Activated CD8-positive, alpha-beta memory T cell treated with anti-CD3 and anti-CD28 coated beads for 48 hours (primary cell): ENCODE measurements at regions not wholly inside any gene's neighbourhood (a gene's known extent, or its start where the extent isn't known, plus 50 kb on each side); places are given as distances from the start of the nearest gene placed in this dataset.

Experiments
- DNase-seq, 3 experiments: peaks; one replicate each; pipeline ENCODE4 v3.0.0-alpha.2; 2020; ENCODE audit warnings: low read depth in 2 of 3, low spot score in 2 of 3

DNA sequence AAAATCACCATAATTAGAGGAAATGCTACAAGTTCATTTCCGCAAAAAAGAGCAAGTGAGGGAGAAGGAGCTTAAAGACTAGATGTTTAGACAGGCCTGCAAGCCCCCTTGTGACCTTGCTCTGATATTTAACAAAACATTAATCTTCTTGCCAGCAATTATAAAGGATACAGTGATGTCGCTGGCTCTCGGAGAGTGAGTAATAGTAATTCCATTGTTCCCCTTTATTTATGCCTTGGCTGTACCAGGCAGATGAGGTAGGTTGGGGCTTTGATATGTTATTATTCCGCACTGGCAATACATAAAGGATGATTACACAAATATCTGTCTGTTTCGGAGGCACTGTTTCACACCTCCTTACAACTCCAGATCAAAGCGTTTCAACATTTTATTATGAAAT is 204.8 kb upstream of the SALL1 start:
- DNase-seq, result no peak

- DNase-seq, result no peak
Measured at GRCh38 chr16:51355195-51355594, 204.1 kb upstream of the SALL1 start.

DNA sequence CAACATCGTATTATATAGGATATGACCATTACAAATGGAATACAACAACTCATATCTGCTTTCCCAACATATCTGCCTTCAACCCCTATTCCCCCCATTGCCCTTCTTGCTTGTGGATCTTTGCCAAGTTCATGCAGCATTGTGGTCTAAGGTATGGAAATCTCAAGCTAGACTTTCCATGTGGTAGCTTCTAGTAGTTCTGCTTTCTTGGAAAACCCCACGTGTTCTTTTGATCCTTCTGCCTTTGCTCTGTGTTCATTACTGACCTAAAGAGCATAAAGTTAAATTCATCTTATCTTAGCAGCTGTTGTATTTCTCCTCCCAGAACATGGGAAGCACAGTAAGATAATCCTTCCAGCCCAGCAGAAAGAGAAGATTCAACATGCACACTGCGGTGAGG is 202.0 kb upstream of the SALL1 start:
- no peak for DNase-seq

- DNase-seq, result no peak
Measured at GRCh38 chr16:51349626-51350025, 198.6 kb upstream of the SALL1 start.

DNA sequence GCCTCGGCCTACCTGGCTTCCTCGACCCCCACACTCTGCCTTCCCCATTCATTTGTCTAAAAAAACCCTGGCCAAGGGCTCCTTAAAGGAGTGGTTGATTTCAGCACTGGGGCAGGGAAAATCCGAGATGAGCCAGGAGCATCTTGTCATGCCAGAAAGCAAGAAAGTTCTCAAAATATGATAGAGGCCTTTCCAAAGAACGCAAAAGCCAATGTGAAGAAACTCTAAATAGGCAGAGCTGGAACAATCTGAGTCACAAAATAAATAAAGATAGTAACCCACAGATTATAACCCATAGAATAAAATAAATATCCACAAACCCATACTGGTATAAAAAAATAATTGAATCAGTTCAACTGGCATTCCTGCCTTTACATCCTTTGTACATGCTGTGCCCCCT is 192.3 kb upstream of the SALL1 start:
- no peak for DNase-seq

GRCh38 chr16:51341204-51341603 is 190.1 kb upstream of the SALL1 start:
- DNase-seq, result no peak

DNA sequence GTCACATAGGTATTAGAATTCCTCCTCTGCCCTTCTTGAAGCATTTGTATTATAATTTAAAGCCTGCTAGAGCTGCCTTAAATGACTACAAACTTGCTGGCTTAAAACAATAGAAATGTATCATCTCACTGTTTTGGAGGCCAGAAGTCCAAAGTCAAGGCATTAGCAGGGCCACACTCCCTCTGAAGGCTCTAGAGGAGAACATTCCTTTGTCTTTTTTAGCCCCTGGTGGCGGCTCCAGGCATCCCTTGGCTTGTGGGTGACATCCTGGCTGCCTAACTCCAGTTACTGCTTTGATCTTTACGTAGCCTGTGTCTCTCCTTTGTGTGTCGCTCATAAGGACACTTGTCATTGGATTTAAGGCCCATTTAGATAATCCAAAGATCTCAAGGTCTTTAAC is 186.6 kb upstream of the SALL1 start:
- no peak for DNase-seq

DNA sequence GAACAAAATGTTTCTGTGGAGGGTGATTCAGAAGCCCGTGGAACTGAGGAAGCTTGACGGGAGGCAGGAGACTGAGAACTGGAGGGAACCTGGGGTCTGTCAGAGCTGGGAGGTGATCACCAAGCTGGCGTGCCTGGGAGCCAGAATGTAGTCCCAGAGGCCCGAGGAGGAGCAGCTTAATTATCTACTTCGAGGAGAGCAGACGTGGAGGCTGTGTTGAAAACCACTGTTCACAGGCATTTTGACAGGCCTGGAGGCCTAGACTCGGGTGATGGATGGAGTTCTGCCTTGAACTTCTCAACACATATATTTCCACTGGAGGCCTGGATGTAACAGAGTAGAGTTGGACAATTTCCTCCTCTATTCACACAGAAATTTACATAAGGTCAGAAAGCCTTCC is 177.7 kb upstream of the SALL1 start:
- DNase-seq, result no peak

DNA sequence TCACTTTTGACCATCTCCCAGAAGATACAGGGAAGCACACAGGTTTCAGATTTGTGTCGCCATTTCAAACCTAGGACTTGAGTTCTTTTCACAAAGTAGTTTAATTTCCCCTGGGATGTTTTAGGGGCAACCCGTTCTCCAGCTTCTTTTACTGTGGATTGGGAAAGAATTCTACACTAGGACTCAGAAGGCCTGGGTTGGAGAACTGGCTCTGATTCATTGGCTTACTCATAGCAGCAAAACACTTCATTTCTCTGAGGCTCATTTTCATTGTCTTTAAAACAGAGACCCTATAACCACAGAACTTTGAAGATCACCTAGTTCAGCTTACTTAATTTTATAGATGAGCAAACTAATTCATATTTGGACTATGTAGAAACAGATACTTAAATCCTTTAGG is 175.9 kb upstream of the SALL1 start:
- no peak for DNase-seq

DNA sequence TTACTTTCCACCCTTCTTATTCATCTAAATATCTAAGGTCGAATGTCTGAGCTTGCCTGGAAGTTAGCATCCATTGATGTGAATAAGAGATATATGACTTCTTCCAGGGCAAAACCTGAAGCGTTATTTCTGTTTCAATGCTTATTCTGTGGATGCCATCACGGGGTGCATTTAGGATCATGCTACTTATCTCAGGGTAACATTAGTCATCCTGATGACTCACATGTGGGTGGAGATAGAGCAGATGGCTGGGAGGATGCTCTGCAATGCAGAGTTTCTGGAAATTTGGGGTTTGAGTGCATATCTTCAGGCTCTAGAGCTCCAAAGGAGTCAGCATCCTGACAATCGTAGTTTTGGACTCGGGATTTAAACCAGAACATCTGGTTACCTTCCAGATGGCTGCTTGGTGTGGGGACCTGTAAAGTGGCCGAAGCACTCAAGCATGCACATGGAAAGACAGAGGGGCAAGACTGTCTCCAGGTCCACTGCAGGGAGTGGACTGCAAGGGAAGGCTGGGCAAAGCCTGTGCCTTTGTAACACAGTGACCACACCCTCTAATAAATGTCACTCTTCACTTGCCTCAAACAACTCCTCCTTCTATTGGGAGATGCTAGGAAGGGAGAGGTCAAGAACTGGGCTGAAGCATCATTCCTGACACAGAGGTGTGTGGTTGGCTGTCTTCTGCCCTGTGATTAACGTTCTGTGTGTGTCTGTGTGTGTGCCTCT is 175.2 kb upstream of the SALL1 start:
- no peak for DNase-seq

DNA sequence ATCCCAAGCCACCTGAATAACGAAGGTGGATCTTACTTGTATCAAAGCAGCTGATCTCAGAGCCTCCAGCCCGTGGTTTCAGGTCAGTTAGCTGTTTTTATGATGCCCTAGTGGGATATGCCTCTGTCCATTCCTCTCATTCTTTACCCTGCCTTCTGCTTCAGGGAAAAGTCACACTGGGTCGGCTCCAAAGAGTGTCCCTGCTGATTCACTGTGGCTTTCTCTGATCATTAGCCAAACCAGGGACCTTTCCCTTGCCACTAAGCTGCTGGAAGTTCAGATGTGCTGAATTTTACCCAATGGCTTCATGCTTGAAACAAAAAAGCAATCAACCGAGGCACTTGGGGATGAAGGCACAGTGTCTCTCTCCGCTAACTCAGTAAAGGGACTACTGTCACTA is 170.2 kb upstream of the SALL1 start:
- no peak for DNase-seq

GRCh38 chr16:51317575-51317974 is 166.5 kb upstream of the SALL1 start:
- DNase-seq, result no peak

DNA sequence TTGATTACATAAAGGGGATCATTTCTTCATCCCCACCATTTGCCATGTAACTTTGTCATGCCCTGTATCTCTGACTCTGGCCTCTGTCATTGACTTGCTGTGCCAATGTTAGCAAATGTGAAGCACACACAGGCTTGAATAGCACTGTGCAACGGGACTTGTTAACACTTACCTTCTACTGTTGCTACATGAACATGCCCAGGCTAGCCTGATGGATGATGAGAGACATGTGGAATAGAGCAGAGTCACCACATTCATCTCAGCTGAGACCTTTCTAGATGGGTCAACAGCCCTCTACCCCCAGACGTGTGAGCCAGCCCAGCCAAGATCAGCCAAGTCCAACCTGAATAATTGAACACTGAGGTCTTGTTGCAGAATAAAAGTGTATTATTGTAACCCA is 162.1 kb upstream of the SALL1 start:
- no peak for DNase-seq

DNA sequence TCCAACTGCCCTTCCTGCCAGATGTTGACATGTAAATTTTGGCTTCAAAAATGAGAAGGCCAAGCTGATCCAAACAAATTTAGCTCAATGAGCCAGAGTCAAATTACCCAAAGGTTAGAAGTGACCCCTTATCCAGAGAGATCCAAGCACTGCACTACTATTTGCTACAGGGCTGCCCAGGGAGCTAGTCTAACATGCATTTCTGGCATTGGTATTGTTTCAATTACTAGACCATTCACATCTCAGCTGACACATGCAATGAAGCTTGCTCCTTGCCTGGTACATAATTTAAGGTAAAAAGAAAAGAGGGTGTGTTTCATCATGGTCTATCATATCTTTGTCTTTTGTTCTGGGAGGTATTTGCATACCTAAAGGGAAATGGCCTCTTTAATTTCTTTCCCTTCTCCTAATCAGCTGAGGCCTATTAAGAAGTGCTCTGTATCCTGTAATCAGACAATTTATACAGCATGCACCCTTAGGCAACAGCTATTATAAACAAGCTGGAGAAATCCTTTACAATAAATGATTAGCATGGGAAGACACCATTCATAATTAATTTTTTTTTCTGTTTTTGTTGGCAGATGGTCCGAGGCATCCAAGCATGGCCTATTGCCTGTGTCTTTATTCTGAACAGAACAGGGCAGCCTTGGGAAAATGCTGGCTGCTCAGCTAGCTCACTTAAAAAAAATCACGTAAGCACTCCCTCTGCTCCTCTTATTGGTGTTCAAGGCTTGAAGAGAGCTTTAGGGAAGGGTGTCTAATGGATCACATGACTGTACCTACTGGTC is 161.5 kb upstream of the SALL1 start:
- no peak for DNase-seq

DNA sequence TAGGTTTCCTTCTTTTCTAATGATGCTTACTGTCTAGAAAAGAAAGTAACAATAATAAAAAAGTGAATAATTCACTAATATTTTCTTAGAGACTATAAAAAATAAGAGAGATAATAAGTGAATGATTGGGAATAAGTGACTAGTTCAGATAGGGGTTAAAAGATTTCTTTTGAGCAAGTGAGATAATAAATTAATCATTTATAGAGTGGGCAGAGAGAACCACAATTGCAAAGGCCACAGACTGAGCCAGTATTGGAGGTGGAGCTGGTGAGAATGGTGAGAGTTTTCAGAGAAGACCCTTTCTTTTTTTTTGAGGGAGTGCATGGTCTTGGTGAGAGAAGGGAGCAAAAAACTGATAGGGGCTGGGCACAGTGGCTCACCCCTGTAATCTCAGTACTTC is 159.1 kb upstream of the SALL1 start:
- DNase-seq, result no peak

DNA sequence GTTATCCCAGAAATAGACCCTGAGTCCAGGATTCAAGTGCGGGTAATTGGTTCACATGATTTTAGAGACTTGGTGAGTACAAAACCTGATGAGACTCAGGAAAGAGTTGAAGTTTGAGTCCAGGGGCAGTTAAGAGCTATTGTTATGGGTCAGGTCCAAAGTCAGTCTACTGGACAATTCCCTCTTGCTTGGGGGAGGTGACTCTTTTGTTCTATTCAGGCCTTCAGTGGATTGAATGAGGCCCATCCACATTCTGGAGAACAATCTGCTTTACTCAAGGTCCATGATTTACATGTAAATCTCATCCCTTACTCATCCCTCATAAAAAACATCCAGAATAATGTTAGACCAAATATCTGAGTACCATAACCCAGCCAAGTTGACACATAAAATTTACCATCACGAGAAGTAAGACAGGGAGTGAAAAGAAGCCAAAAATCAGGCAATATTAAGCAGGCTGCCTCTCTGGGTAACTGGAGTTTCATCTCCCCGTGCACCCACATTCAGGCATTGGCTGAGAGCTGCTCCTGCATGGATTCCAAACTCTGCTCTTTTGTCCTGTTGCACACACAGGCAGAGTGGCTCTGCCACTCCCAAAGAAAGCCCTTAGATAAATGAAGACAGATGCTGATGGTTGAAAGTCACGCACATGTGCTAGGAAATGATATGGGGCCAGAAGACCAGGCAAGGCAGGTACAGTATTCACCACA is 156.0 kb upstream of the SALL1 start:
- no peak for DNase-seq

DNA sequence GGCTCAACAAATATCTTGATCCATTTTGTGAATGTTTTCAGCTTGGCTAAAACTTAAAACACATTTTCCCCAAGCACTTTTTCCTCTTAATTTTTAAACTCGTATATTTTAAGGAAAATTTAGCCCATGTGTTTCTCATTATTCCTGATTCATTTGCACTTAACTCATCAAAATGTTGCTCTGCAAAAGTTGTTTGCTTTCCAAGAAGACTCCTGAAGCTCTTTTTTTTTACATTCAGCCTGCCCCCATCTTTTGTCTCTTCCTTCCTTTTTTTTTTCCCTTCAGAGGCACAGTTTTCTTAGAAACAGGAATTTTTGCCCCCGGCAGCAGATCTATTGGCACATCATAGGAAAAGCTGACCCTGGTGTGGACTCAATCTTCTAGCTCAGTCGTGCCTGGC is 155.0 kb upstream of the SALL1 start:
- no peak for DNase-seq

DNA sequence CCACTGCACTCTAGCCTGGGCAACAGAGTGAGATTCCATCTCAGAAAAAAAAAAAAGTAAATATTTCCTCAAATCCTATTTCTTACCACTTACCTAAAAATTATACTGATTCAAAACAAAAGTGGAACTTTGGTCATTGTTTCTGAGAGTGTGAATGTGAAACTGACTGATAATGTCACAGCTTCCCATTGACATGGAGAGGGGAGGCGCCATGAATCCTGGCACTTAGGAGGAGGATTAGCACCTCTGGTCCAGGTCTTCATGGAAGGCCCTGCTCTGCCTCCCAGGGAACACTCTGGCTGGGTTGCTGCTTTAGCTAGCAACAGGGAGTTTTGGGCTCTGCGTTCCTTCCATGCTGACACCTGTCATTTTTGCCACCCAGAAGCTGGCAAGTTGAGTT is 154.3 kb upstream of the SALL1 start:
- DNase-seq, result no peak

- DNase-seq, result no peak
Measured at GRCh38 chr16:51302042-51302441, 151.0 kb upstream of the SALL1 start.

DNA sequence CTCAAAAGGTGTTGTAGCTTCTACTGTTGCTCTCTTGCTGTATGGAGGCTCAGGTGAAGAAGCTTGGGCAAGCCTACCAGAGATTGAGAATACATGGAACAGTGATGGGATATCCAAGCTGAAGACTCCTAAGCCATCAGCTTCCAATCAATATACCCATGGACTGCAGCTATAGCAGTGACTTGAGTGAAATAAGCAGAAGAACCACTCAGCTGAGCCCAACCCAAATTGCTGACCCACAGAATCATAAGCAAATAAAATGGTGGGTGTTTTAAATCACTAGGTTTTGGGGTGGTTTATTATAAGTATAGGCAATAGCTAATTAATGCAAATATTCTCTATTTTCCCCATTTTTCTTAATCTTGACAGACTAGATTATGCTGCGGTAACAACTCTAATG is 147.7 kb upstream of the SALL1 start:
- no peak for DNase-seq

DNA sequence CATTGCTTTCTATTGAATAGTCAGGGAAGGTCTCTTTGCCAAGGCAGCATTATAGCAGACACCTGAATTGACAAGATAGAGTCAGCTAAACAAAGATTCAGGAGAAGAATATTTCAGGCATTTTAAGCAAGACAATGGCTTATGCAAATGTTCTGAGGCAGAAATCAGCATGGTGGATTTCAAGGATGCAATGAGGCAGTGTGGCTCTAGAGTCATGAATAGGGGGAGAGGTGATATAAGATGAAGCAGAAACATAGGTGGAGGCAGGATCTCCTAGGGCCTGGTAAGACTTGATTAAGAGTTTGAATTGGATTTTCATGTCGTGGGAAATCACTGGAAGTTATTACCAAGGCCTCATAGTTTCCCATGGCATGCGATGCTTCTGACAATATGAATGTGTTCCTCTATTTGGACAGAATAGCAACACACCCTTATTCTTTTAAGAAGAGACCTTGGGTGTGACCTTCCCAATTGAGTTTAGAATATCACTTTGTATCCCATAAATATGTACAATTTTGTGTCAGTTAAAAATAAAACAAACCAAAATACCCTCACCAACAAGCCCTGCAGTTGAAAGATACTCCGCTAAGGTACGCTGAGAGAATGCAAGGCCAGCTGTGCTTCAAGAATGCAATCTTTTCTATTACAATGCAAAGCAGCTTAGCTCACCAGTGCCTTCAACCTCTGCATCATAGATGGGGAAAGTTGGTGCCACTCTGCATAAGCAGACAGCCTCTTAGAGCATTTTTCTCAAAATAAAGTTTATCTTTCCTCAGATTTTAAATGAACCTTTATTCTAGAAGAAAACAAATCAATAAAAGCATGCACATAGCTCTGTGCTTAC is 139.6 kb upstream of the SALL1 start:
- DNase-seq, result no peak
